ENCODE measurements at regions not wholly inside any gene's neighbourhood (a gene's known extent, or its start where the extent isn't known, plus 50 kb on each side); places are given as distances from the start of the nearest gene placed in this dataset.

GRCh38 chr7:79936281-79936983, 198.2 kb upstream of the GNAI1 start:
- Histone ChIP-seq H4K20me1 (ENCODE audit: control insufficient read depth, insufficient read depth, low read depth, low read length) (no peaks in the 10 kb centered on the region), H3K27ac (ENCODE audit: low read depth, low read length) (no peak overlapping the region), H3K4me1 (ENCODE audit: control insufficient read depth, low read length) (no peaks in the 10 kb centered on the region), H3K4me2 (ENCODE audit: low read length) (no peak overlapping the region), H3F3A (ENCODE audit: control insufficient read depth, insufficient read depth) (no peaks in the 10 kb centered on the region), H3K79me2 (ENCODE audit: control insufficient read depth, low read length) (no peaks in the 10 kb centered on the region), H3K9me2 (replicated peaks; ENCODE audit: control insufficient read depth, low read length) (no peaks in the 10 kb centered on the region), H3K9me3 (ENCODE audit: control insufficient read depth, insufficient read depth, low read length) (no peaks in the 10 kb centered on the region), H3K27me3 (ENCODE audit: control insufficient read depth, low read length) (no peaks in the 10 kb centered on the region), H3K36me3 (ENCODE audit: control insufficient read depth, low read length) (no peaks in the 10 kb centered on the region), H3K4me3 (ENCODE audit: low read length) (no peak overlapping the region)
- TF ChIP-seq CTCF (IDR thresholded peaks at IDR 0.05; ENCODE audit: low read depth, low read length, poor library complexity, severe bottlenecking) (no peak), EZH2phosphoT487 (IDR thresholded peaks at IDR 0.05; ENCODE audit: borderline replicate concordance, low read length) (no peak)

GRCh38 chr7:79934727-79935126, 199.9 kb upstream of the GNAI1 start:
- Histone ChIP-seq H4K20me1 (ENCODE audit: control insufficient read depth, insufficient read depth, low read depth, low read length) (no peaks in the 10 kb centered on the region), H3K27ac (ENCODE audit: low read depth, low read length) (no peak overlapping the region), H3K27me3 (ENCODE audit: control insufficient read depth, low read length) (no peaks in the 10 kb centered on the region), H3K4me3 (ENCODE audit: low read length) (no peak overlapping the region), H3F3A (ENCODE audit: control insufficient read depth, insufficient read depth) (no peaks in the 10 kb centered on the region), H3K4me1 (ENCODE audit: control insufficient read depth, low read length) (no peaks in the 10 kb centered on the region), H3K4me2 (ENCODE audit: low read length) (no peak overlapping the region), H3K9me2 (replicated peaks; ENCODE audit: control insufficient read depth, low read length) (no peaks in the 10 kb centered on the region), H3K36me3 (ENCODE audit: control insufficient read depth, low read length) (no peaks in the 10 kb centered on the region), H3K79me2 (ENCODE audit: control insufficient read depth, low read length) (no peaks in the 10 kb centered on the region), H3K9me3 (ENCODE audit: control insufficient read depth, insufficient read depth, low read length) (no peaks in the 10 kb centered on the region)
- no peak for TF ChIP-seq CTCF (IDR thresholded peaks at IDR 0.05; ENCODE audit: low read depth, low read length, poor library complexity, severe bottlenecking)
- TF ChIP-seq EZH2phosphoT487 (IDR thresholded peaks at IDR 0.05; ENCODE audit: borderline replicate concordance, low read length): no peak

- Histone ChIP-seq H3K4me2 (ENCODE audit: low read length) (no peak overlapping the region), H3K27ac (ENCODE audit: low read depth, low read length) (no peak overlapping the region), H3K27me3 (ENCODE audit: control insufficient read depth, low read length) (no peaks in the 10 kb centered on the region), H3K4me3 (ENCODE audit: low read length) (no peak overlapping the region), H4K20me1 (ENCODE audit: control insufficient read depth, insufficient read depth, low read depth, low read length) (no peaks in the 10 kb centered on the region), H3K4me1 (ENCODE audit: control insufficient read depth, low read length) (no peaks in the 10 kb centered on the region), H3K9me3 (ENCODE audit: control insufficient read depth, insufficient read depth, low read length) (no peaks in the 10 kb centered on the region), H3K79me2 (ENCODE audit: control insufficient read depth, low read length) (no peaks in the 10 kb centered on the region), H3K9me2 (replicated peaks; ENCODE audit: control insufficient read depth, low read length) (no peaks in the 10 kb centered on the region), H3K36me3 (ENCODE audit: control insufficient read depth, low read length) (no peaks in the 10 kb centered on the region), H3F3A (ENCODE audit: control insufficient read depth, insufficient read depth) (no peaks in the 10 kb centered on the region)
- TF ChIP-seq EZH2phosphoT487 (IDR thresholded peaks at IDR 0.05; ENCODE audit: borderline replicate concordance, low read length) (no peak), CTCF (IDR thresholded peaks at IDR 0.05; ENCODE audit: low read depth, low read length, poor library complexity, severe bottlenecking) (no peak)
These were observed 201.5 kb upstream of the GNAI1 start for GRCh38 chr7:79933144-79933543.
